ENCODE measurements at regions not wholly inside any gene's neighbourhood (a gene's known extent, or its start where the extent isn't known, plus 50 kb on each side); places are given as distances from the start of the nearest gene placed in this dataset.
"Not testable (repeated sequence)": the region's sequence is repeated elsewhere in the genome, so short reads cannot be mapped to it uniquely, and the experiment has no call there.

DNA sequence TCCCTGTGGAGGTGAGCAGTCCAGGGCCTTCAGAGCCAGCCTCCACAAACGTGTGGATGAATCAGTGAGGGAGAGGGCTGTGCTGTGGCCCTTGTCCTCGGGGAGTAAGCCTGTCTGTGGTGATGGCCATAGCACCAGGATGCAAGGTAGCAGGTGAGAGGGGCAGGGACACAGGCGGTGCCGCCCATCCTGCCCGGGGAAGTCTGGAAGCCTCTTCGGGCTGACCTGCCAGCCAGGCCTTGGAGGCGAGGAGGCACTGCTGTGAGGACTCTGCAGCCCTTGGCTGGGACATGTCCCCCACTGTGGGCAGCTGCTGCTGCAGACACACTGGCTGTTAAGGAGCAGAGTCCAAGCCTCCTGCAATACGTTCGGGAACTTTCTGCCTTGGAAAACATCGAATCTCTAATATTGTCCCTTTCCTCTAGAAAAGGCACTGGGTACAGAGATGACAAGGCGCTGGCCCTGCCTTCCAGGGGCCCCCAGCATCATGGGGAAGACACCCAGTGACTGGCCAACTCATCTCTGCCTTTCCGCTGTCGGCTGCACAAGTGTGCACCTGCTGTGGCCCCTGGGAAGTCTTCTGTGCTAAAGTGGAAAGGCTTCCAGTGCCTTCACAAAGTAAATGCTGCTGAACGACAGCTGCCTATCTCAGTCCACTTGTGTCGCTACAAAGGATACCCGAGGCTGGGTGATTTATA is 101.4 kb downstream of the ADRA2C start:
- DNase-seq = no peak

DNA sequence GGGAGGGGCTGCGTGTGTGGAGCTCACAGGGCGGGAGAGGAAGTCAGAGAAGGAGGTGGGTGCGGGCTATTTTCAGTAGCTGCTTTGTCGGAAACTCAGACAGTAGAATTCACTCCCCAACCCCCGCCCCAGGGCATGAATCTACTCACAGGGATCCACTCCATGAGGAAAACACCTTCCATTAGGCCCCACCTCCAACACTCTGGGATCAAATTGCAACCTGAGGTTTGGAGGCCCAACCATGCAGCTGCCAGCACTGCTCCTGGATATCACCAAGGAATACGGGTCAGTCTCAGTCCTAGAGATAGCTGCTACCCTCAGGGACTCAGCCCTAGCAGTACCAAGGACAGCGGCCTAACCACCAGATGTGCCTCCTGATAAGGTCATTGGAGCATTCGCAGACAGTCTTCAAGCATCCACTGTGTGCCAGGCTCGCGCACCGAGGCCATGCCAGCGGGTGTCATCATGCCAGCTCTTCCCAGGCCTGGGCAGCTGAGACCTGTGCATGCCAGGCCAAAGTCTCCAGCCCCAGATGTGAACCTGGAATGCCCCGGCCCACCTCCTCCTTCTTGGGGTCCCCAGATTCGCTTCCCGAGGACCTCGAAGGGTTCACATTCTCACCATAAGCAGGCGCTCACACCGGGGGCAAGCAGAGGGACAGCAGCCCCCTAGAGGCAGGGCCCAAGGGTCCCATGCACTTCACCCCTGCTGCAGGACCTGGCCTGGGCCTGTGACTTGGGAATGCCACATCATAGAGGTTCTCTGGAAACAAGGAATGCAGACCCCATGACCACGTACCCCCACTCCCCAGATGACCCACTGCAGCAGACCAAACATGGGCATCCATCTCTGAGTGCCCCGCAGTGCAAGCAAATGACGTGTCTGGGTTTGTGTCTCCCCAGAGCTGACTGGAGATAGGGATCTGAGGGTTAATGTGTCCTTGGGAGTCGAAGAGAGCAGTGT is 102.3 kb downstream of the ADRA2C start:
- no peak for DNase-seq

DNA sequence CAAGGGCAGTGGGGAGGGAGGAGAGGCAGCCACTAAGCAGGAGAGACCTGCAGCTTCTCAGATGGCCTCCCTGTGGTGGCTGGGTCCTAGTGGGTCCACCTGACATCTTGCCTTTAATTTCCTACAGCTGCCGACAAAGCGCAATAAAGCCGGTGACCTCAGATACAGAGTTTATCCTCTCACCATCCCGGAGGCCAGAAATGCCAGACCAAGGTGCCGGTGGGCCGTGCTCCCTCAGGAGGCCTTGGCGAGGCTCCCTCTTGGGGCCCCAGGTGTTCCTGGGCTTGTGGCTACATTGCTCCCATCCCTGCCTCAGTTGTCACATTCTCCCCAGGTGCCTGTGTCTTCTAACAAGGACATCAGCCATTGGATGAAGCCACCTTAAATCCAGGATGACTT is 103.0 kb downstream of the ADRA2C start:
- no peak for DNase-seq

DNA sequence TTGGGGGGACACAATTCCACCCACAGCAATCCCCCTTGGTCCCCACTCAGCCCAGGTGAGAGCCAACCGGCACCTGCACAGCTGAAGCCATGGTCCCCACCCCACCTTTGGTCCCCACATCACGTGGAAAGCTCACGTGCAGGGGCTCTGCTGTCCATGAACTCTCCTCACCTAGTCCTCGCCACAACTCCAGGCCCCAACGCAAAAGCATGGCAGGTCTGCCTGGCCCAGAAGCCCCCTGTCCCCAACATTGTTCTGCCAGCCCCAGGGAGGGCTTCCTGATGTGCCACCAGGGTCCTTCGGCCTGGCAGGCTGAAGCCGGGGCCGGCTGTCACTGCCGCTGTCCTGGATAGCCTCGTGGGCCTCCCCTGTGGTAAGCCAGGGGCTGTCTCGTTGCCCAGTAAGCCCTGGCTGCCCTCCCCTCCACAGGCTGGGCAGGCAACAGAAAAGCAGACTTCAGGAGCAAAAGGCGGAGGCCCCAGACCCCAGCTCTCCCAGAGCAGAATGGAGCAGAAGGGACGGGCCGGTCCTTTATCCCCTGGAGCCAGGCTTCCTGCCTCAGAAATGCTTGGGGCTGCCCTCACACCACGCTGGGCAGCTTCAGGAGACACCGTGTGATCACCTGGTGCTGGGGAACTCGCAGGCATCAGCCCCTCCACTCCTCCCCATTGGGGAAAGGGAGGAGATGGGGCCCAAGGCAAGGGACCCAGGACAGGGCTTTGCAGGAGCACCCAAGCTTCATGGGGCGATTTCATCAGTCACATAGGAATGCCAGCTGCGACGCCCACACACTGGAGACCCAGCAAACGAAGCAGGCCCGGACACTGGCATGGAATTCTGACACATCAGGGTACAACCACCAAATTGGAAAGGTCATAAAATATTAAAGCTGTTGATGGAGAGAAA is 103.7 kb downstream of the ADRA2C start:
- DNase-seq = no peak

DNA sequence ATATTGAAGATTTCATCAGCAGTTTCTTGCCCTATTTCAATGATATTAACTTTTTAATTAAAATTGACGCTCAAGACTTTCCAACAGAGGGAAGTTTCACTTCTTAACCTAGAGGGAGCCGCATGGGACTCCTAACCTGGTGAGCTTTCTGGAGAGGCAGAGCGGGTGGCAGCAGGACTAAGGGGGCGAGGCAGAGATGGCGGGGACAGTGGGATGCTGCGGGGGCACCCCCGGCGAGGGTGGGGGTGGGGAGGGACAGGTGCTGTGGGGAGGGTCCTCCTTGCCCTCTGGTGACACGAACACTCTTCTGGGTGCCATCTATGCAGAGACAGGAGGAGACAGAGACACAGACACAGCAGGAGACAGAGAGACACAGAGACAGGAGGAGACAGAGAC is 104.4 kb downstream of the ADRA2C start:
- no peak for DNase-seq

DNA sequence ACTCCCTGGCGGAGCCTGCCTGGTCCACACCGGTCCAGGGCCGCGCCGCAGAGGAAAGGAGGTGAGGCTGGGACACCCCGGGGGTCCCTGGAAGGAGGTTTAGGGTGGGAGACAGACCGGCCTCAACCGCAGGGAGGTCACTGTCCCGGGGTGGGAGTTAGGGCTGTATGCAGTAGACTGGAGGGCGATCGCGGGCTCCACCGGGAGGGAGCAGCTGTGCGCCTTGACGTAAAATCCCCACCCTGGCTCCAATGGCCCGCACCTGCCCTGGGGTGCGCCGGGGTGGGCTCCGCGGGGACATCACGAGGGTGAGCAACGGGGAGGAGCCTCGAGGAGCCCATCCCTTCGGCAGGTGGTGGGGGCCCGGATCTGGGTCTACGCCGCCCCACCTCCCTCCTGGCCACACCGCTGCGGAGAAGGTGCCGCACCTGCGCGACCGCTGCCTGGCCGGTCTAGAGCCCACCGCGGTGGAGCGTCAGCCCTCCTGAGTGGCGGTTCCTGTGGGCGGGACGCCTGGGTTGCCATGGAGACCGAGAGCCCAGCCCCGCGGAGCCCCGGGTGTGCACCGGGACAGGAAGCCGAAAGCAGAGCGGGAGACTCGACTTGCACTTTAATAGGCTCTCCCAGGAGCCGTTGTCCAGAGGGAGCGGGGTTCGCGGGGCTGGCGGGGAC is 105.1 kb downstream of the ADRA2C start:
- no peak for DNase-seq

DNA sequence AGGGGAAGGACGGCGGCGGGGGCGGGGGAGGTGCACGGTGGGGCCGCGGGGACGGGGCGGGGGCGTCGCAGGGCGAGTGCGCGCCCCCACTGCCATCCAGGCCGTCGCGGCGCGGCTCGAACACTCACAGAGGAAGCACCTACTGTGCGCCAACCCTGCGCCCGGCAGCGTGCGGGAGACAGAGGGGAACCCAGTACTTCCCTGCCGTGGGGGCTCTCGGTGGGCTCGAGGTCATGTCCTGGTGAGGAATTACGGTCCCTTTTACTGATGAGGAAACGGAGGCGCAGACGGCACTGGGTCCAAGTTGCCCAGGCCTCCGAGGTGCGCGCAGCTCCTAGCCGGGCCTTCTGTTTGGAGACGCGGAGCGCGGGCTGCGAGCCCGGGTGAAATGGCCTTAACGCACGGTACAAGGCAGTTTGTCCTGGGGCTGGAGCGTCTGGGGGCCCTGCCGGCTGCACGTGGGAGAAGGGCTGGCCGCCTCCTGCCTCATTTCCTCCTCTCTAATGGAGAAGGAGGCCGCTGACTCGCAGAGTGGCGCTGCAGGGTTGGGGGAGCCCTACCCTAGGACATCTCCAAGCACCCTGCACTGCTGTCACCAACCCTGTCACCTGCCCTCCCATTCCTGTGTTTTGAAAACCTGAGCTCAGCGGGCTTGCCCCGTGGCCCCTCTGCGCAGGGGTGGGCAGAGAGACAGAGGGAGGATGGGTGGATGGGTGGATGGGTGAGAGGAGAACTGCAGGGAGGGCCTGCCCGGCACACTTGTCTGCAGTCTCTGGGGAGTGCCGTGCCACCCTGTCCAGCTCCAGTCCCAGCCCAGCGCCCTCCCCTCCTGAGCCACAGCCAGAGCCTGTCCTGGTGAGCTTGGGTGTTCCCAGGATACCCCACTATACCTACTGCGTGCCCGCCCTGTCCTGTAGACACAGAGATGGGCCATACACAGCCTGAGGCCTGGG is 106.0 kb downstream of the ADRA2C start:
- no peak for DNase-seq

DNA sequence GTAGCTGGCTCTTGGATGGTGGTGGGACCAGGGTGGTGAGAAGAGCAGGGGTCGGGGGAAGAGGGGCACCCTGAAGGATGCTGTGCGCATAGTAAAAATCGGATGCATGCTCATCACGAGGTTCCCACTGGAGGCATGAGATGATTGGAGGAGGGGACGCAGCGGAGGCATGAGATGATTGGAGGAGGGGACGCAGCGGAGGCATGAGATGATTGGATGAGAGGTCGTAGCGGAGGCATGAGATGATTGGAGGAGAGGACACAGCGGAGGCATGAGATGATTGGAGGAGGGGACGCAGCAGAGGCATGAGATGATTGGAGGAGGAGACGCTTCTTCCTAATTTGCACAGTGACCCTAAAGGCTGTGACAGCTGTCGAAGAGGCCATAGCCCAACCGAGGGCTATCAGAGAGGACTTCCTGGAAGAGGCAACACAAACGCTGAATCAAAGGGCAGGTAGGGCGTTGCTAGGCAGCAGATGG is 106.7 kb downstream of the ADRA2C start:
- no peak for DNase-seq

DNA sequence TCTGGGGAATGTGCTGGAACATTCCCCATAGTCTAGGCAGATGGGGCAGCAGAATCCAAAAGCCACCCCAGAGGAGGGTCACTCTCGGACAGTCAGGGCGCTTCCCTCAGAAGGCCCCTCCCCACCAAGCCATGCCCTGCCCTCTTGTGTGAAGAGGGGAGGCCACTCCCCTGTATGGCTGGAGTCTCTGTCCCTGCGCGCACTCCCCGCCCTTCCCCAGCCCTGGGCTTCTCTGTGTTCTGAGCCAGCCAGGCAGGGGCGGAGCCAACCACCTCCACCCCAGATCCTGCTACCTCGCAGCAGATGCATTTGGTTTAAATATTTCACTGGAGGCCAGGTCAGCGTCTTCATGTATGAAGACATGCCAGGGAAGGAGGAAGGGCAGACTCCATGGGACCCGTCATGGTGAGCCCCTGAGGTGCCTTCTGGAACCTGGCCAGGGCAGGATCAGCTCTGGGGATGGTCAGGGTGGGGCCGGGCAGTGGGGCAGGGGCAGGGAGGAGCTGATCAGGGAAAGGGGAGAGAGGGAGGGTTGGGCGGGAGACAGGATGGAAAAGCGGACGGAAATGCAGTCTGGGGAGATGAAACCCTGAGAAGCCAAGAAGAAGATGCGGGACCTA is 107.3 kb downstream of the ADRA2C start:
- DNase-seq = no peak

DNA sequence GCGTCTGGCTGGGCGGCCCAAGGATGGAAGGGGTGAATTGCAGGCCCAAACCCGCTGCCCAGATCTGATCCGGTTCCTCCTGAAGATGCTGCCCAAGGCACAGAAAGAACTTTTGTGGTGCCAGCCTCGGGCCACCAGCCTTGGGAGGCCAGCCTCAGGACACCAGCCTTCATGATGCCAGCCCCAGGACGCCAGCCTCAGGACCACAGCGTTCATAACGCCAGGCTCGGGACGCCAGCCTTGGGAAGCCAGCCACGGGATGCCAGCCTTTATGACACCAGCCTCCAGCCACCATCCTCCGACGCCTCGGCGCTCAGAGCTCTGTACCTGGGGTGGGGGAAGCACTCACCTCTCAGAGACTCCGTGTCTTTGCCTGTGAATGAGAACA is 107.8 kb downstream of the ADRA2C start:
- no peak for DNase-seq

DNA sequence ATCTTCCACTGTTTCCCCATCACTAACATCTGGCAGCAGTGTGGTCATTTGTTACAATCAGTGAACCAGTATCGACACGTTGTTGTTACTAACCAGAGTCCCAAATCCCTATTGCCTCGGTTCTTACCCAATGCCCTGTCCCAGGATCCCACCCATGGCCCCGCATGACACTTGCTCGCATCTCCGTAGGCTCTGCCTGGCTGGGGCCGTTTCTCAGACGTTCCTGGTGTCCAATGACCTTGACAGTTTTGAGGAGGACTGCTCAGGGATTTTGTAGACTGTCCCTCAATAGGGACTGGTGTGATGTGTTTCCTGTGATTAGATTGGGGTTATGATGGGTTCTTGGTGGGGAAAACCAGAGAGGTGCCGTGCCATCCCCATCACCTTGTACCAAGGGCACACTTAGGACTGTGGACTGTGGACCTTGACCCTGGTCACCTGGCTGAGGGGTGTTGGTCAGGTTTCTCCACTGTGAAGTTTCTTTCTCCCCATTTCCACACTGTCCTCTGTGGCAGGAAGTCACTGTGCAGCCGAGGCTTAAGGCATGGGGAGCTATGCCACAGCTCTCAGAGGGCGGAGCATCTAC is 108.4 kb downstream of the ADRA2C start:
- no peak for DNase-seq

DNA sequence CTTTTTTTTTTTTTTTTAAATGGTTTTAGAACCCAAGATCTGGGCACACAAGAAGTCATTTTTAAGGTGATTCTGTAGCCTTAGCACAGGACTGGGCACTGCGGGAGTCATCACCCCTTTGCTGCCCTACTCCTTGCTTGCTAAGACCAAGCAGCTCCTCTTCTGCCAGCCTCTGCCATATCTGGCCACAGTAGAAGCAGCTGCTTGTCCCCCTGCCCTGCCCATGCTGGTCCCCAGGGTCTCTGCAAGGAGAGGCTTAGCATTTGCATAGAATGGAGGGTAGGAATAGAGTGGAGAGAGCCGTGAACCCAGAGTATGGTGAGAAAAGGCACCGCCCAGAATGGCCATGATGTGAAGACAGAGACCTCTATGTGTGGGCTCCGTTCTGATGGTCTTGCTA is 109.3 kb downstream of the ADRA2C start:
- DNase-seq = no peak

DNA sequence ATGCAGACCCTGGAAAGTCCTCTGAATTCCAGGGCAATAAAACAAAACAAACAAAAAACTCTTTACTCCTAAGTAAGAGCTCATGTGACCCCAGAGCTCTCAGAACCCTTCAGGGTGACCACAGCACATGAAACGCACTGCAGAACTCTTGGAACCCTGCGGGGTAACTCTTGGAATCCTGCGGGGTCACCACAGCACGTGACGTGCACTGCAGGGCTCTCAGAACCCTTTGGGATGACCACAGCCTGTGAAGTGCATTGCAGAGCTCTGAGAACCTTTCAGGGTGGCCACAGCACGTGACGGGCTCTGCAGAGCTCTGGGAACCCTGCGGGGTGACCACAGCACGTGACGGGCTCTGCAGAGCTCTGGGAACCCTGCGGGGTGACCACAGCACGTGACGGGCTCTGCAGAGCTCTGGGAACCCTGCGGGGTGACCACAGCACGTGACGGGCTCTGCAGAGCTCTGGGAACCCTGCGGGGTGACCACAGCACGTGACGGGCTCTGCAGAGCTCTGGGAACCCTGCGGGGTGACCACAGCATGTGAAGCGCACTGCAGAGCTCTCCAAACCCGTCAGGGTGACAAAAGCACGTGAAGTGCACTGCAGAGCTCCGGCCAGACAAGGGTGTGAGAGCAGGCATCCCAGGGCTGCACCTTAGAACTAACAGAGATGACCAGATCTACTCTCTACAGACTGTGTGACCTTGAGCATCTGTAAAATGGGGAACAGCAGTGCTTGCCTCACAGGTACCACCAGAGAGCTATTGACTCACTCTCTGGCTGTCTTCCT is 110.1 kb downstream of the ADRA2C start:
- not testable (repeated sequence) for DNase-seq

DNA sequence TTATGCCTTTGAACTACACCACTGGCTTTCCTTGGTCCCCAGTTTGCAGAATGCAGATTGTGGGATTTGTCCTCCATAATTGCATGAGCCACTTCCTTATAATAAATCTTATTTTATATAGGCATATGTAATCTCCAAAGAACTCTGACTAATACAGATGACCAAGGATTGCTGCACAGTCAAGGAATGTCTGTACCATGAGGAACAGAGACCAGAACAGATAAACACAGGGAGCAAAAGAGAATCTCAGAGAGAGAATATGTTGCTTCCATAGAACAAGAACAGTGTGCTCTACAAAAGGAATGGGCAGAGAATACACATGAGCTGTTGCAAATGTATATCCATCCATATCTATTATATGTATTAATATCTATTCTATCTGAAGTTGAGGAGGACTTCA is 111.1 kb downstream of the ADRA2C start:
- no peak for DNase-seq

DNA sequence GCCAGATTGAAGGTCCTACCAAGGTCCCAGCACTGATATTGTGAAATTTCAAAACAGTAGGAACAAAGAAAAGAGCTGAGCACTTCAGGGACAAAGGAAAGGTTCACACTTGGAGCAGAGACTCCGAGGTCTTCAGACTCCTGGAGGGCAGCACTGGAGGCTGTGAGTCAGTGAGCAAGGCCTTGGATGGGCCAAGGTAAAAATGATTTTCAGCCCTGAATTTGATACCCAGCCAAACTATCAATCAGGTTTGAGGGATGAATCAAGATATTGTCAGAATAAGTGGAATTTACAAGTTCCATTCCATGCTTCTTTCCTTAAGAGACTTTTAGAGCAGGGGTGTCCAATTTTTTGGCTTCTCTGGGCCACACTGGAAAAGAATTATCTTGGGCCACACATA is 111.7 kb downstream of the ADRA2C start:
- no peak for DNase-seq

DNA sequence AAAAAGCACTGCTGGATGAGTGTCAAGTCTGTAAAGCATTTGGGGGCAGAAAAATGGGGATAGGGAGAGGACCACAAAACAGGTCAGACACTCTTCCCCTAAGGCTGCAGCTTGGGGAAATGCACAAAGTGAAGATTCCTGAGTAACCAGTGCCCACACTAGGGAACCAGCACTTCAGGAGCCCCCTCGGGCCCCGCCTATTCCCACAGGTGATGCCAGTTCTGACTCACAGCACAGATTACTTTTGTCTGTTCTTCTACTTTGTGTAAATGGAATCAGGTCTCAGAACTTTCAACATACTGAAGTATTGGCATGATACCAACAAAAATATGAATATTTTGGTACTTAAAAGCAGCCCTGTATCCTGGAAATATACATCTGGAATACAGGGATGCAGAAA is 112.5 kb downstream of the ADRA2C start:
- DNase-seq = no peak

DNA sequence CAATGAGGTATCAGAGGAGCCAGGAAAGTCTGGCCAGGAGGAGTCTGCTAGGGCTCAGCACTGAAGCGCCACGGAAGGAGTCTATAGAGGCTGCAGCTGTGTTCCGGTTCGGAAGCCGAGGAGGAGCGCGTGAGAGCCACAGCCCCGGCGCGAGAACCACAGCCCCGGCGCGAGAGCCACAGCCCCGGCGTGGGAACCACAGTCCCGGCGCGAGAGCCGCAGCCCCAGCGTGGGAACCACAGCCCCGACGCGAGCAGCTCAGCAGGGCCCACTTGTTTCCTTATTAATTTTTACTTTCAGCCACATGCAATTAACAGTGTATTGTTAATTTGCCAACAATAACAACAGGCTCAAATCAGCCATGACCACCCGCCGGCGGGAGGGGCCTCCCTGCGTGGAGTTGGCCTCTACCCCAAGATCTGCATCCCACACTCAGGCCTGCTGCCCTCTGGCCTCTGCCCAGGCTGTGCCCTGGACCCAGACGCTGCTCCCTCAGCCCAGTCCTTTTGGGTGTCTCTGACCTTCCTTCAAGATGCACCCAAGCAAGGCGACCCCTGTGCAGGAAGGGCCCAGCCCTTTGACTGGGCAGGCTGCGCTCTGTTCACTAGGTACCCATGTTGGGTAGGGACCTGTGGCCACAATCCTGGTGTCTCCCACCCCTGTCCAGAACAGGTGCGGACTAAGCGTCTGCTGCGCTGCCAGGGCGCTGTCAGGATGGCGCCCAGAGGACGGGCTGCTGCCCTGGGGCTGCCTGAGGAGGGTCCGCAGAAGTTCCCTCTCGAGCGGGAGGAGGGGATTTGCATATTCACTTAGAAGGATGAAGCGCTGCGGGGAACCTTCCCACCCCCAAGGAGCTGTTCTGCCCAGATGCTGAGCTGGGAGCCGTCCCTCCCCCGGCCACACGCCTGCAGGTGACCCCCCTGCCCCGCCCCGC is 113.8 kb downstream of the ADRA2C start:
- DNase-seq = no peak

DNA sequence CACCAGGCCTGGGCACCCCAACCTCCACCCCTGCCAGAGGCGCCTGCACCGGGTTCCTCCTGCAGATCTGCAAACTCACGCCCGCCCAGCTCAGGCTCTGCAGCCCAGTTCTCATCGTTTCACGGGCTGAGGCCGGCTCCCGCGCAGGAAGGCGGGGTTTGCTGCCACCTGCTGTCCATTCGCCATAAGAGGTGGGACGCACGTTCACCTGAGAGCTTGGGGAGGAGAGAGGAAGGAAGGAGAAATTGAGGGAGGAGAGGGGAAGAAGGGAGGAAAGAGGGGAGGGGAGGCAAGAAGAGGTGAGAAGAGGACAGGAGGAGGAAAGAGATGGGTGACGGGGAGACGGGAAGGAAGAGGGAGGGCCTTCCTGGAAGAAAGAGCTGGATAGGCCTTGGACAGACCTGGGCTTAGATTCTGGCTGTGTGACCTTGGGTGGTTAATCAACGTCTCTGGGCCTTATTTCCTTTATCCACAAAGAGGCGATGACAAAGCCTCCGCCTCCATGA is 114.5 kb downstream of the ADRA2C start:
- peak; percentile 32 to 65 for DNase-seq

All from NCI-H187 (cell line).